ENCODE measurements at regions not wholly inside any gene's neighbourhood (a gene's known extent, or its start where the extent isn't known, plus 50 kb on each side); places are given as distances from the start of the nearest gene placed in this dataset.
"Not testable (repeated sequence)": the region's sequence is repeated elsewhere in the genome, so short reads cannot be mapped to it uniquely, and the experiment has no call there.

- DNase-seq (ENCODE audit: low spot score), result no peak
These were observed 276.0 kb downstream of the ADGRD1 start for GRCh38 chr12:131229426-131230339.

GRCh38 chr12:131230340-131231031, 276.8 kb downstream of the ADGRD1 start:
- DNase-seq (ENCODE audit: low spot score), result no peak

DNA sequence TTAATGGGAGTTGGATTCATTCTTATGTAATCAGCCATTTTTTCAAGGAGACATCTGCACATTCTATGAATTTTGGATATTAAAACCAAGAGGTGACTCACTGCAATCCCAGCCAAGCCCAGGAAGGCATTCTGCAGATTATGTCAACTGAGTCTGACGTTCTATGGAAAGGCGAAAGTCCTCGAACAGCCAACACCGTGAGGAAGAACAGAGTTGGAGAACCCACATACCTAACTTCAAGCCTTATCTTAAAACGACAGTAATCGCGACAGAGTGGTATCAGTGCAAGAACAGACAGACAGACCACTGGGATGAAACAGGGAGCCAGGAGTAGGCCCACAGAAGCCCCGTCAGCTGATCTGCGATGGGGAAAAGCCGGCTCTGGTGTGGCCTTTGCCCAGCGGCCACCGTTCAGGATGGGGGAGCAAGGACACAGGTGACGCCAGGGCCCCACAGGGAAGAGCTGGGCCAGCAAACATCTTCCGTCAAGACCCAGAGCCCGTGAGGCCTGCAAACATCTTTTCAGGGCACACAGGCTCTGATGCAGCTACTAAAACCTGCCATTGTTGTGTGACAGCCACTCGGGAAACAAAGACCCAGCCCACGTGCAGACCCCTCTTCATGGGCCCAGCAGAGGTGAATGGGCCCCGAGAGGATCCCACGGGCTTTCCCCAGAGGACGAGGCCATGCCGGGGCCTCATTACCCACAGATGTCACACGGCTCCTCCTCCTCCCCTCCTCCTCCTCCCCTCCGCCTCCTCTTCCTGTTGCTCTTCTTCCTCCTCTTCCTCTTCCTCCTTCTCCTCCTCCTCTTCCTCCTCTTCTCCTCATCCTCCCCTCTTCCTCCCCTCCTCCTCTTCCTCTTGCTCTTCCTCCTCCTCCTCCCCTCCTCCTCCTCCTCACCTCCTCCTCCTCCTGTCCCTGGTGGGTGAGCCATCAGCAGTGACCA, 277.6 kb downstream of the ADGRD1 start:
- no peak for DNase-seq (ENCODE audit: low spot score)

DNA sequence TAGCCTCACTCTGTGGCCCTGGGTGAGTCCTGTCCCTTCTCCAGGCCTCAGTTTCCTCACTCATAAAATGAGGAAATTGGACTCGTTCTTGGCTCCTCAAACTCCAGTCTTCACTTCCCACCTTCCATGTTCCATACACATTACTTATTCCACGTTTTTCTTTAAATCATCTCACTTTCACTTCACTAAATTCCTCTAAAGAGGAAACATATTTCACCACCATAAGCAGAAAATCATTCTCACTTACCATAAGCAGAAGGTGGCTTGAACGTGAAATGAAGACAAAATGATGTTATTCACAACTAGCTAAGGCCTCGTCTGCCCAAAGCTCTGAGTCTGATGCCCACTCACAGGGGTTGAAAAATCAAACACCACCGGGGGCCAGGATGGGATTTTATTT, 278.3 kb downstream of the ADGRD1 start:
- DNase-seq (ENCODE audit: low spot score), result no peak

- not testable (repeated sequence) for DNase-seq (ENCODE audit: low spot score)
These were observed 279.2 kb downstream of the ADGRD1 start for GRCh38 chr12:131232872-131233271.

- not testable (repeated sequence) for DNase-seq (ENCODE audit: low spot score)
These were observed 280.4 kb downstream of the ADGRD1 start for GRCh38 chr12:131233850-131234789.

DNA sequence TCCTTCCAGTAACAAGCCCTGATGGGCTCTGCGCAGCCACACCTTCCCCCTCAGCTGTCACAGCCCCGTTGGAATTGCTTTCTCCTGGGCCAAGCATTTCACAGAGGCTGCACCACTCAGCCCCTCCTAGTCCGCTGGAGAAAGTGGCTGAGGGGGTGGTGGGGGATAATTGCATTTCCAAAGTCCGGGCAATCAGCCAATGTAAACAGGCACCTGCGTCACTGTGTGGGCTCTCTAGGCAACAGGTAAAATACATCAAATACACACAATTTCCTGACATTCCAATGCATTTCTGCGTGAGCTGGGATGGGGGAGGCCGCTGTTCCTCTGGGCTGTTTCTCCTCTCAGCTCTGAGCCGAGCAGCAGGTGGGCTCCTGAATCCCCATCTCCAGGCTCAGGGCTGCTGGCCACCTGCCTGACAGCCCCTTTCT, 281.1 kb downstream of the ADGRD1 start:
- not testable (repeated sequence) for DNase-seq (ENCODE audit: low spot score)

DNA sequence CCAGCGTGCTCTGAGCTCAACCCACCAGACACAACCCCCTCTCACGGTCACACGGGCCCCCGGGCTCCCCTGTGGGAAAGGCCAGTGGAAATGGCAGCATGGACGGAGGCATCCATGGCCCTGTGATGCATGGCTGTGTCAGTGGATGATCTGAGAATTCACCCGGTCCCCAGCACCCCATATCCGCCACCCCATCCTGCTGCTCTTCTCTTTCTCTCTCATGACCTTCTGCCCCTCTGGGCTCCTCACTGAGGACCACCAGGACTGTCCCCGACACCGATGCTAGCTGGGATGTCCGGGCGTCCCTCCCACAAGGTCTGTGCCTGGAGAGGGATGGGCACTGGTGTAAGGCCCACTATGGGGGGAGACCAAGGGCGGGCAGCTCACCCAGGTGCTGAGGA, 282.2 kb downstream of the ADGRD1 start:
- no peak for DNase-seq (ENCODE audit: low spot score)

DNA sequence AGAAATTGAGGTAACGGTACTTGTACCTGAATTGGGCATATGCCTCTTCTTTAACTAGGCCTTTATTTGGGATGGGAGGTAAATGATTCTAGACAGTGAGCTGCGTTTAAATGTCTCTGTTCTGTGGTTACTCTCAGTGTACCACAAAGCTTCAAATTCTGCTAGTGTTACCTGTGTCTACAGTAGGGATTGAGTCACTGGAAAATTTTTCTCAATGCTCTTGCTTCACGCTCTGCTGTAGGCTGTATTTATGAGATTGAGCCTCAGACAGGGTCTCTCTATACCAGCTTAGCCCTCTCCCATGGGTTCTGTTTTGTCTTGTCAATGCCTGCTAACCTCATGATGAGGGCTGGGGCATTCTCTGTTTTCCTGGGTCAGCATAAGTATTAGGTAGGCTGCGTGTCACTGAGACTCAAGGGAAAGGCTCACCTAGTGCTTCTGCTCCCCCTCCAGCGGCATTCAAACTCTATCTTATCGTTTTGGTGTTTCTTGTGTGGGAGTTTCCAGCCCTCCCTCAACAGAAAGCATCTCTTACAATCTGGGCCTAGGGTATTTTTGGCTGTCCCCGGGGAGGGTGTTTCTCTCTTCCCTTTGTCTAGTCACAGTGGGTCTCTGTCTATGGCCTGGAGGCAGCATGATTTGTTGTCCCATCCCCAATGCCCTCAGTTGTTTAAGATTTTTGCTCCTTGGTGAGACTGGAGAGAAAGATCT, 285.8 kb downstream of the ADGRD1 start:
- no peak for DNase-seq (ENCODE audit: low spot score)

GRCh38 chr12:131241517-131241916, 287.8 kb downstream of the ADGRD1 start:
- no peak for DNase-seq (ENCODE audit: low spot score)

DNA sequence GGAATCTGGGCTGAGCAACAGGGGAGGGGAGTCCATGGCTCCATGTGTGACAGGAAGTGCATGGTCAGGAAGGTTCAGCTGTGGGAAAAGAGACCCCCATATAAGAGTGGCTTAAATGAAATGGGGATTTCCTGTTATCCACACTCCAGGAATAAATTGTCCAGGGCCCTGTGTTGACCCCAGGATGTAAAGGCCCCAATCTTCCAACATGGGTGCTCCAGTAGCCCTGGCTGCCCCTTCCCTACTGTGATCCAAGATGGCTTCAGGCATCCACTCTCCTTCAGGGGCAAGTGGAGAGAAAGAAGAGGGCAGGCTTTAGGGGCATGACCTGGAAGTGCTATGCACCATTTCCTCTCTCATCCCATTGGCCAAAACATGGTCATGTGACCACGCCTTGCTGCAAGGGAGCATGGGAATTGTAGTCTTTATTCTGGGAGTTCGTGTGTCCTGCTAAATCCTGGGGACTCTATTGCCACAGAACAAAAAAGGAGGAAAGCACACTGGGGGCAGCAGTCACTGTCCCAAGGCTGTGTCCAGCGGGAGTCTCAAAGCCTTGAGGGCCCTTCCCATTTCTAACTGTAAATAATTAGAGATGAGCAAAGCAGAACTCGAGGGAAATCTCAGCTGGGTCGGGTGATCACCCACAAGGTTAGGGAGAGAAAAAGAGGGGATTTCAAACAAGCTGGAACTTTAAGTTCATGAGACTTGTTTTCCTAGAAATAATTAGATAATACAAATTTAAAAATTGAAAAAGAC, 289.2 kb downstream of the ADGRD1 start:
- peak; percentile 33 for DNase-seq (ENCODE audit: low spot score)

DNA sequence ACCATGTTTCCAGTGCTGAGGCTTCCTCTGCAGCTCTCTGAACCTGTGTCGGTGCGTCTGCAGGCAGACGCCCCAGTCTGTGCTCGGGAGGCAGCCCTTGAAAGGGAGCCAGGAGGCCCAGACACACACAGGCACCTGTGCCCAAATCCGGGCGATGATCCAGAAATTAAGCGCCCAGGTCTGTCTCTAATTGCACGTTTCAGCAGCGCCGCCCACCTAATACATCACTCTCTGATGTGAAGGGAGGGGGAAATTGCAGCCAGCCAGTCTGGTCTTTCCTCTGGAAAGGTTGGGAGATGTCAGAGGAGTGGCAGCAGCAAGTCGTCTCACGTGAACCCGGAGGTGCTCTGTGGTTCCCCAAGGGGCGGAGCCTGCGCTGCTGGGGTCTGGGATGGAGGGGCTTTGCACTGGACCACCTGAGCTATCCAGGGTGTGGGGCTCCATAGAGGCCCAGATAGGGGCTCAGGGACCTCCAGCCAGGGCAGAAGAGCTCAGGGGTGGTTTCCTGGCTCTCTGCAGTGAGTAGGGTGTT, 290.5 kb downstream of the ADGRD1 start:
- not testable (repeated sequence) for DNase-seq (ENCODE audit: low spot score)

DNA sequence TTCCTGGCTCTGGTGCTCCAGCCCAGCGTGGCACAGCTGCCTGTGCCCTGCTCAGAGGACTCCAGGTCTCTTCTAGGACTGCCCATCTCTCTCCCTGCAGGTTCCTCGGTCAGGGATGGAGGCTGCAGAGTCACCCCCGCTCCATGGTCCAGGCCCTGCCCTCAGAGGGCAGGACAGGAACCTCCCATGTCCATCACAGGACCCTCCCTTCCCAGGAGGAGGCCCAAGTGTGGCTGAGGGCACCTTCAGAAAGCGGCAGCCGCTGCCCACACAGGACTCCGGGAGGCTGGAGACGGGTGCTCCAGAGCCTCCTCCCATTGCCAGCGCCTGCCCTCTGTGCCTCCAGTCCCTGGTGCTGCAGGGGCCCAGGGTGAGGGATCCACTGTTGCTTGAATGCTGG, 291.5 kb downstream of the ADGRD1 start:
- DNase-seq (ENCODE audit: low spot score), result not testable (repeated sequence)

DNA sequence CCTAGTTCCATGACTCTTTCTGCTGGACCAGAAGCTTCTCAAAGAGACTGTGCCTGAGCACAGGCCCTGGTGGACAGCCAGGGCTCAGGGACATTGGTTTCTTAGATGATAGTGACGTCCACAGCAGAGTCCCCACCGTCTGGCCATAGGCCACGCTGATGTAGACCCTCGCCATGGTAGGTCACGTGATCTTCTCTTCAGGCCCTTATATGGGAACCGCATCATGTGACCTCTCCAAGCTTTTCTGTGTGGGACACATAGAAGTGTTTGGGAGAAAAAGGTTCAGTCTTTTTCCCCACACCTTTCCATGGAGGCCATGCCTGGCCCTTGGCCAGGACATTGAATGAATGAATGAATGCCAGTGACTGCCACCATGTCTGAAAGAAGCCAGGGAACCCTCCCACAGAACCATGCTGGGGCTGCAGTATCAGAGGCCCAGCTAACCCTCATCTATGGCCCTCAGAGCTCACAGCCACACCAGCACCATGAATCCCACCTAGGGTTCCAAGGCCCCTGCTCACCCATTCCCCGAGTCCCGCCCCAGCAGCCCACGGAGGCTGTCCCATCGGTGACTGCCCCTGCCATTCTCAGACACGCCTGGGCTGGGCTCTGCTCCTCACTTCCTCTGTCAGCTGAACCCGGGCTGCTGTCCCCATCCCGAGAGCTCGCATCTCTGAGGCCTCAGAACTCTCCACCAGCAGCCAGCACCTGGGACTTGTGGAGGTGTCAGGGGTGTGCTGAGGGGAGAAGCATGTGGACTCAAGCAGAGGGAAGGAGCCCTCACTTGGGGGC, 292.1 kb downstream of the ADGRD1 start:
- DNase-seq (ENCODE audit: low spot score), result no peak

- not testable (repeated sequence) for DNase-seq (ENCODE audit: low spot score)
These were observed 293.5 kb downstream of the ADGRD1 start for GRCh38 chr12:131247026-131247725.

- not testable (repeated sequence) for DNase-seq (ENCODE audit: low spot score)
These were observed 294.2 kb downstream of the ADGRD1 start for GRCh38 chr12:131247875-131248274.

DNA sequence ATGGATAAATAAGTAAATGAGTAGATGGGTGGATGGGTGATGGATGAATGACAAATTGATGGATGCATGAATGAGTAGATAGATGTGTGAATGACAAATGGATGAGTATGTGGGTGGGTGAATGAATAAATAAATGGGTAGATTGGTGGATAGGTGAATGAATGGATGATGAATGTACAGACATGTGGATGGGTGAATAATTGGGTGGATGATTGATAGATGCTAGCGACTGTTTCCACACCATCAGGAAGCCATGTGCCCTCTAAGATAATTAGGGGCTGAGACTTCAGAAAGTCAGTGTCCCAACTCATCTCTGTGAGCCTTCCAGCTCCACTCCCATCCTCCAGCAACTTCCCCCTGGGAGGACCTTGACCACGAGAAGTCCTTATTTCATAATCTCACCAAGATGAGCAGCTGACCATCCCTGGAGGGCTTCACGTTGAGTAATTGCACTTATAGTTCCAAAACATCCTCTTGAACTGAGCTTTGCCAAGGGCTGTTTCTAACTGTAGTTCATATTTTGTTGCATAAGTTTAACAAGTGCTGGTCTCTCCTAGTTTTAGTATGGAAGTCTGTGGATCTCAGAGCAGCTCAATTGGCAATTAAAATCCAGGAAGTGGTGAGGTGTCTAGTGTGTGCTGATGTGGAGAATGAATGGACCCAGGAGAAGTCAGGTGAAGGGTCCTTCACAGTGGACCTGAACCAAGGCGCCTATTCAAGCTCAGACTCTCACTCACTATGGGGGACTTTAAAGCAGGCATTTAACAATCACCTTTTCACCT, 295.7 kb downstream of the ADGRD1 start:
- DNase-seq (ENCODE audit: low spot score), result no peak

Measured in COLO829 (cell line).